ENCODE measurements at regions not wholly inside any gene's neighbourhood (a gene's known extent, or its start where the extent isn't known, plus 50 kb on each side); places are given as distances from the start of the nearest gene placed in this dataset.

GRCh38 chr3:139202226-139202958, 141.4 kb upstream of the MRPS22 start:
- Mint-ChIP-seq H3K27ac (peak overlapping the region; percentile 25), H3K36me3 (ENCODE audit: low read depth) (no peaks in the 10 kb centered on the region), H3K27me3 (ENCODE audit: low read depth, poor library complexity) (peaks cover 8% of the 10 kb centered on the region), H3K4me1 (peaks cover 4% of the 10 kb centered on the region), H3K4me3 (no peak overlapping the region), H3K9me3 (peaks cover 6% of the 10 kb centered on the region)
- peak; percentile 31 for DNase-seq
- no peak for TF ChIP-seq CTCF (IDR thresholded peaks at IDR 0.05)

- H3K27ac Mint-ChIP-seq, result no peak overlapping the region
- peaks cover under 1% of the 10 kb centered on the region for H3K9me3 Mint-ChIP-seq
- peaks cover 11% of the 10 kb centered on the region for H3K27me3 Mint-ChIP-seq (ENCODE audit: low read depth, poor library complexity)
- DNase-seq, result no peak
- no peaks in the 10 kb centered on the region for H3K36me3 Mint-ChIP-seq (ENCODE audit: low read depth)
- no peak overlapping the region for H3K4me3 Mint-ChIP-seq
- no peak for TF ChIP-seq CTCF (IDR thresholded peaks at IDR 0.05)
- H3K4me1 Mint-ChIP-seq, result peaks cover 4% of the 10 kb centered on the region
These were observed 140.9 kb upstream of the MRPS22 start for GRCh38 chr3:139202959-139203349.

- no peak for DNase-seq
- H3K4me1 Mint-ChIP-seq, result peaks cover 4% of the 10 kb centered on the region
- no peak overlapping the region for H3K27ac Mint-ChIP-seq
- H3K4me3 Mint-ChIP-seq, result no peak overlapping the region
- TF ChIP-seq CTCF (IDR thresholded peaks at IDR 0.05), result no peak
- H3K27me3 Mint-ChIP-seq (ENCODE audit: low read depth, poor library complexity), result peaks cover 19% of the 10 kb centered on the region
- no peaks in the 10 kb centered on the region for H3K9me3 Mint-ChIP-seq
- no peaks in the 10 kb centered on the region for H3K36me3 Mint-ChIP-seq (ENCODE audit: low read depth)
These were observed 140.1 kb upstream of the MRPS22 start for GRCh38 chr3:139203752-139204151.

- no peak for TF ChIP-seq CTCF (IDR thresholded peaks at IDR 0.05)
- no peak overlapping the region for H3K4me3 Mint-ChIP-seq
- H3K36me3 Mint-ChIP-seq (ENCODE audit: low read depth), result no peaks in the 10 kb centered on the region
- no peaks in the 10 kb centered on the region for H3K9me3 Mint-ChIP-seq
- H3K27ac Mint-ChIP-seq, result no peak overlapping the region
- peaks cover 4% of the 10 kb centered on the region for H3K4me1 Mint-ChIP-seq
- DNase-seq, result no peak
- peaks cover 25% of the 10 kb centered on the region for H3K27me3 Mint-ChIP-seq (ENCODE audit: low read depth, poor library complexity)
These were observed 139.1 kb upstream of the MRPS22 start for GRCh38 chr3:139204728-139205127.

GRCh38 chr3:139213936-139214335, 129.9 kb upstream of the MRPS22 start:
- DNase-seq, result no peak
- no peak for TF ChIP-seq CTCF (IDR thresholded peaks at IDR 0.05)
- Mint-ChIP-seq H3K27ac (no peak overlapping the region), H3K27me3 (ENCODE audit: low read depth, poor library complexity) (peaks cover 24% of the 10 kb centered on the region), H3K36me3 (ENCODE audit: low read depth) (no peaks in the 10 kb centered on the region), H3K9me3 (peaks cover 15% of the 10 kb centered on the region), H3K4me3 (no peak overlapping the region), H3K4me1 (peaks cover 8% of the 10 kb centered on the region)

GRCh38 chr3:139216958-139217357, 126.9 kb upstream of the MRPS22 start:
- no peak for TF ChIP-seq CTCF (IDR thresholded peaks at IDR 0.05)
- Mint-ChIP-seq H3K9me3 (peaks cover 12% of the 10 kb centered on the region), H3K27ac (no peak overlapping the region), H3K4me1 (peaks cover 8% of the 10 kb centered on the region), H3K36me3 (ENCODE audit: low read depth) (no peaks in the 10 kb centered on the region), H3K4me3 (no peak overlapping the region), H3K27me3 (ENCODE audit: low read depth, poor library complexity) (peaks cover 18% of the 10 kb centered on the region)
- DNase-seq, result no peak
